GM12878 (cell line): ENCODE measurements at regions not wholly inside any gene's neighbourhood (a gene's known extent, or its start where the extent isn't known, plus 50 kb on each side); places are given as distances from the start of the nearest gene placed in this dataset.

Experiments used
- ATAC-seq: fragments of 200-7000 bp; cut with Tn5 transposase; 3 replicates; pipeline ENCODE4 v1.9.1; 2020; ENCODE audit warnings: mild to moderate bottlenecking, moderate library complexity
- BruUV-seq: library from RNA; stranded (reverse); fragments of 400-500 nt; replicated peaks from 2 replicates; lab custom pipeline; 2021; lab: Mats Ljungman, UMichigan
- CTCF ChIA-PET: fragments of 300-600 bp; sonication (Branson Sonifier 250); formaldehyde crosslinking; extraction: SDS; loops from one replicate; lab custom pipeline; 2021; ENCODE audit warnings: inconsistent platforms; lab: Yijun Ruan, JAX
- POLR2A ChIA-PET: fragments of 350-600 bp; formaldehyde crosslinking; extraction: SDS; loops from one replicate; lab custom pipeline; 2021; ENCODE audit warnings: inconsistent platforms; lab: Charles Lee
- RAD21 ChIA-PET: fragments of 300-600 bp; sonication (Branson Sonifier 250); formaldehyde crosslinking; loops from one replicate; lab custom pipeline; 2023; ENCODE audit warnings: antibody characterized with exemption; ENCODE audit not compliant: unreplicated experiment; lab: Charles Lee
- SMC1A ChIA-PET: fragments of 300-600 bp; sonication (Branson Sonifier 250); formaldehyde crosslinking; loops from one replicate; lab custom pipeline; 2023; ENCODE audit not compliant: unreplicated experiment, uncharacterized antibody; lab: Charles Lee
- DNase-seq: peaks from one replicate; pipeline ENCODE4 v3.0.0-alpha.2; 2011; ENCODE audit warnings: low read depth, low spot score
- FAIRE-seq: peaks from 3 replicates; lab custom pipeline; 2011; peaks lifted over from hg19 to GRCh38; lab: Jason Lieb, UNC
- H2AFZ ChIP-seq: 2 replicates; pipeline ENCODE4 v1.6.0; 2011; ENCODE audit warnings: low read depth, low read length, control low read depth; ENCODE audit not compliant: control insufficient read depth
- H3K27ac ChIP-seq: 2 replicates; pipeline ENCODE4 v1.5.1; 2011; ENCODE audit warnings: control low read depth; ENCODE audit not compliant: control insufficient read depth, insufficient read depth
- H3K27me3 ChIP-seq, 2 experiments: replicated peaks in 1 of 2; 2 replicates each; pipeline versions ENCODE4 v1.6.0 to v1.6.1; 2011; ENCODE audit warnings: low read length in 1 of 2; ENCODE audit not compliant: control insufficient read depth in 2 of 2, insufficient read depth in 2 of 2
- H3K36me3 ChIP-seq, 2 experiments: 2 replicates each; pipeline ENCODE4 v1.5.1; 2011; ENCODE audit warnings: low read length in 1 of 2; ENCODE audit not compliant: control insufficient read depth in 2 of 2, insufficient read depth in 2 of 2
- H3K4me1 ChIP-seq: 2 replicates; pipeline ENCODE4 v1.6.1; 2011; ENCODE audit warnings: mild to moderate bottlenecking, low read length, moderate library complexity, mixed read lengths; ENCODE audit not compliant: control insufficient read depth, insufficient read depth
- H3K4me2 ChIP-seq: 2 replicates; pipeline ENCODE4 v1.6.0; 2011; ENCODE audit warnings: control low read depth; ENCODE audit not compliant: control insufficient read depth, insufficient read depth
- H3K4me3 ChIP-seq: fragments of 200-600 bp; sonication (generic); 2 replicates; pipeline ENCODE4 v1.5.1; 2016
- H3K79me2 ChIP-seq: 2 replicates; pipeline ENCODE4 v1.6.0; 2011; ENCODE audit warnings: low read length; ENCODE audit not compliant: control insufficient read depth, insufficient read depth
- H3K9ac ChIP-seq: 2 replicates; pipeline ENCODE4 v1.8.0; 2011; ENCODE audit warnings: low read length, control low read depth, mixed read lengths; ENCODE audit not compliant: control insufficient read depth, insufficient read depth
- H3K9me3 ChIP-seq: replicated peaks from 3 replicates; pipeline ENCODE4 v1.5.1; 2011; ENCODE audit warnings: mild to moderate bottlenecking, low read length; ENCODE audit not compliant: control insufficient read depth, insufficient read depth
- H4K20me1 ChIP-seq: 2 replicates; pipeline ENCODE4 v1.6.0; 2011; ENCODE audit not compliant: control insufficient read depth, insufficient read depth
- KAT2A ChIP-seq: conservative IDR thresholded peaks from 2 replicates; pipeline ENCODE4 v1.6.1; 2011; ENCODE audit warnings: low read depth, low read length; ENCODE audit not compliant: control insufficient read depth
- SIX5 ChIP-seq: IDR thresholded peaks from 2 replicates; pipeline ENCODE4 v1.6.1; 2011; ENCODE audit warnings: mild to moderate bottlenecking, low read depth, low read length, moderate library complexity; ENCODE audit not compliant: severe bottlenecking
- STAT3 ChIP-seq: IDR thresholded peaks from 2 replicates; pipeline ENCODE4 v1.6.1; 2011; ENCODE audit warnings: low read depth, low read length, improper control_type of control experiment
- WGBS: methylation state at CpG from one replicate; pipeline ENCODE4 v1.1.6; 2016; ENCODE audit warnings: low lambda C conversion rate; ENCODE audit not compliant: insufficient replicate concordance, insufficient coverage; ENCODE audit errors: missing lambda C conversion rate; 5-methylcytosine and 5-hydroxymethylcytosine counted together
- in situ Hi-C: fragments of 300-500 bp; cut with MboI; formaldehyde crosslinking; loops from 9 replicates; pipeline ENCODE4 v1.14.3; 2018; ENCODE audit warnings: mixed read lengths
- intact Hi-C: fragments of 100-400 bp; cut with micrococcal nuclease; formaldehyde crosslinking; loops from one replicate; pipeline ENCODE4 v1.14.2; 2022; ENCODE audit not compliant: unreplicated experiment
- TF ChIP-seq, protein P1 (sequence below): fragments of 450-650 bp; IDR thresholded peaks from 2 replicates; pipeline ENCODE4 v1.6.1; 2016; ENCODE audit warnings: mild to moderate bottlenecking, moderate library complexity, borderline replicate concordance

DNA sequence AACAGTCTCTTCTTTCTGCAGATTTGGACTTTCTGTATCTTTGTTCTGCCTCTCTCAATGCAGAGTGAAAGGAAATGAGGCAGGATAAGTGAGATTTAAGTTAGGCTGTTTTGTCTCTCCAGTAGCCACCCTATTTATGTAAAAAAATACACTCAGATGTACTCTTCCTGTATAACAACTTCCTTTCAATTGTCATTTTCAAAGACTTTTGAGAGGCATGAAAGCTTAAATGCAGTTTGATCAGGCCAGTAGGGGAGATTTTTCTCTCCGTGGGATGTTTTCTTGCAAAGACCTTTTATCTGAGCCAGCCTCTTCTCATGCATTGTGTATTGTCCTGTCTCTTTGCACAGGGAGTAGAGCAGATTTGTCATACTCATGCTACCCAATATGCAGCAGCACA, 166.8 kb downstream of the SLITRK5 start:
- WGBS = 9% methylated on average over 1 of the region's 1 CpG
- TF ChIP-seq, protein P1, sequence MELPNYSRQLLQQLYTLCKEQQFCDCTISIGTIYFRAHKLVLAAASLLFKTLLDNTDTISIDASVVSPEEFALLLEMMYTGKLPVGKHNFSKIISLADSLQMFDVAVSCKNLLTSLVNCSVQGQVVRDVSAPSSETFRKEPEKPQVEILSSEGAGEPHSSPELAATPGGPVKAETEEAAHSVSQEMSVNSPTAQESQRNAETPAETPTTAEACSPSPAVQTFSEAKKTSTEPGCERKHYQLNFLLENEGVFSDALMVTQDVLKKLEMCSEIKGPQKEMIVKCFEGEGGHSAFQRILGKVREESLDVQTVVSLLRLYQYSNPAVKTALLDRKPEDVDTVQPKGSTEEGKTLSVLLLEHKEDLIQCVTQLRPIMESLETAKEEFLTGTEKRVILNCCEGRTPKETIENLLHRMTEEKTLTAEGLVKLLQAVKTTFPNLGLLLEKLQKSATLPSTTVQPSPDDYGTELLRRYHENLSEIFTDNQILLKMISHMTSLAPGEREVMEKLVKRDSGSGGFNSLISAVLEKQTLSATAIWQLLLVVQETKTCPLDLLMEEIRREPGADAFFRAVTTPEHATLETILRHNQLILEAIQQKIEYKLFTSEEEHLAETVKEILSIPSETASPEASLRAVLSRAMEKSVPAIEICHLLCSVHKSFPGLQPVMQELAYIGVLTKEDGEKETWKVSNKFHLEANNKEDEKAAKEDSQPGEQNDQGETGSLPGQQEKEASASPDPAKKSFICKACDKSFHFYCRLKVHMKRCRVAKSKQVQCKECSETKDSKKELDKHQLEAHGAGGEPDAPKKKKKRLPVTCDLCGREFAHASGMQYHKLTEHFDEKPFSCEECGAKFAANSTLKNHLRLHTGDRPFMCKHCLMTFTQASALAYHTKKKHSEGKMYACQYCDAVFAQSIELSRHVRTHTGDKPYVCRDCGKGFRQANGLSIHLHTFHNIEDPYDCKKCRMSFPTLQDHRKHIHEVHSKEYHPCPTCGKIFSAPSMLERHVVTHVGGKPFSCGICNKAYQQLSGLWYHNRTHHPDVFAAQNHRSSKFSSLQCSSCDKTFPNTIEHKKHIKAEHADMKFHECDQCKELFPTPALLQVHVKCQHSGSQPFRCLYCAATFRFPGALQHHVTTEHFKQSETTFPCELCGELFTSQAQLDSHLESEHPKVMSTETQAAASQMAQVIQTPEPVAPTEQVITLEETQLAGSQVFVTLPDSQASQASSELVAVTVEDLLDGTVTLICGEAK = no peak
- TF ChIP-seq KAT2A (no peak), SIX5 (no peak), STAT3 (no peak)
- no peaks in the 10 kb centered on the region for H3K79me2 ChIP-seq
- no peaks in the 10 kb centered on the region for H3K36me3 ChIP-seq
- no peak overlapping the region for H3K27ac ChIP-seq
- H3K4me1 ChIP-seq = no peaks in the 10 kb centered on the region
- H3K4me3 ChIP-seq = no peak overlapping the region
- ChIA-PET RAD21 (no interaction called here), CTCF (interaction anchor here (0.6 kb wide), 1 partner anchor 167 kb away, joined by 3 read pairs; no protein-coding TSS in a partner anchor), SMC1A (no interaction called here), POLR2A (no interaction called here)
- no peak overlapping the region for H2AFZ ChIP-seq
- ATAC-seq = no peak
- no peaks in the 10 kb centered on the region for H3K27me3 ChIP-seq
- FAIRE-seq = no peak
- no TSS peak for BruUV-seq
- in situ Hi-C loops (no loop called here), intact Hi-C loops (no loop called here)
- no peak for DNase-seq
- no peaks in the 10 kb centered on the region for H3K9me3 ChIP-seq
- H4K20me1 ChIP-seq = no peaks in the 10 kb centered on the region
- no peak overlapping the region for H3K4me2 ChIP-seq
- no peak overlapping the region for H3K9ac ChIP-seq
